Prostate gland (tissue), 2 donors: ENCODE measurements at regions not wholly inside any gene's neighbourhood (a gene's known extent, or its start where the extent isn't known, plus 50 kb on each side); places are given as distances from the start of the nearest gene placed in this dataset.

Experiments
- DNase-seq: peaks from one replicate; pipeline ENCODE4 v3.0.0-alpha.2; 2019; ENCODE audit warnings: low spot score
- H3K27ac ChIP-seq, 2 donors: fragments of 200-600 bp; sonication (generic); 2 replicates each; pipeline ENCODE4 v1.5.1; 2017 to 2019
- H3K27me3 ChIP-seq: fragments of 200-600 bp; sonication (generic); replicated peaks from 2 replicates; pipeline ENCODE4 v1.5.1; 2019; ENCODE audit not compliant: insufficient read depth
- H3K36me3 ChIP-seq, 2 donors: fragments of 200-600 bp; sonication (generic); 1 replicate in 1 of 2; 2 replicates in 1 of 2; pipeline versions ENCODE4 v1.5.1 to v1.8.1; 2017 to 2019
- H3K4me1 ChIP-seq: fragments of 200-600 bp; sonication (generic); replicated peaks from 2 replicates; pipeline ENCODE4 v1.5.1; 2019
- H3K4me3 ChIP-seq, 2 donors: fragments of 200-600 bp; sonication (generic); 2 replicates each; pipeline ENCODE4 v1.5.1; 2017 to 2019
- H3K9me3 ChIP-seq: fragments of 200-600 bp; sonication (generic); 2 replicates; pipeline ENCODE4 v1.5.1; 2017
- POLR2A ChIP-seq: fragments of 450-650 bp; IDR thresholded peaks from one replicate; pipeline ENCODE4 v1.6.1; 2016; ENCODE audit warnings: antibody characterized with exemption, mild to moderate bottlenecking
- POLR2AphosphoS5 ChIP-seq: sonication (generic); formaldehyde crosslinking; IDR thresholded peaks from one replicate; pipeline ENCODE4 v1.6.1; 2017; ENCODE audit warnings: antibody characterized with exemption
- WGBS: methylation state at CpG from one replicate; pipeline ENCODE4 v1.1.5; 2018; 5-methylcytosine and 5-hydroxymethylcytosine counted together
- intact Hi-C: fragments of 100-400 bp; cut with DNase I; formaldehyde crosslinking; loops from one replicate; pipeline ENCODE4 v1.14.2; 2022
- TF ChIP-seq, protein P1 (sequence below), 4 experiments: fragments of 200-600 bp in 2 of 4; fragments of 450-650 bp in 2 of 4; sonication (generic) in 2 of 4; IDR thresholded peaks; 1 replicate in 3 of 4; 2 replicates in 1 of 4; pipeline ENCODE4 v1.5.1; 2016 to 2019; ENCODE audit warnings: antibody characterized with exemption in 4 of 4, mild to moderate bottlenecking in 2 of 4, moderate library complexity in 2 of 4

DNA sequence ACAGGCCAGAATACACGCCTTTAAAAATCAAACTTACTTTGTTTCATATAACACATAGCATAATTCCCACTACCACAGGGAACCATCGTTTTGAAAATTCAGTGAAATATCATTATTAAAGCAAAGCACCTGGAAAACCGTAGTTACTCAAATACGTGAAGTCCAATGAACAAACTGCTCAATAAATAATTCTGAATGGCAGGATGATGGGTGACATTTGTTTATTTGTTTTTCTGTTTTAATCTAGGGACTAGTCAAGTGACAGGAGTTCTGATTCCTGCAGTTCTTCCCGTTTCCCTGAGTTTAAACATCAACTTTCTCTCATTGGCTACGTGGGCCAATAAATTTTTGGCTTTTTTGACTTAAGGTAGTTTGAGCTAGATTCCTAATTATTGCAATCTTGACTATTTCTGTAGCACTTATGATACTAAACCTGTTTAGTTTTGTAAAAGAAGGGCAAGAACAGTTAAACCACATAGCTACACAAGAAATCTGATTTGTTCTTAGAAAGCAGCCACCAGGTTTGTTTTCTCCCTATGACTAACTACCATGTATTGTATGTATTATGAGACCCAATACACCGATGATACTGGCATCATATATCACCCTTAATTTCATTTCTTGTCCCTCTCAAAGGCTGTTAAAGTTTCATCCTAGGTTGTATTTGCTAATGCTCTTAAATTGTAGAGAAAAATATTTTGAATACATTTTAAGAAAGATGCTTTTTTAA is 411.2 kb downstream of the SHQ1 start:
- intact Hi-C loops: no loop called here
- 53% methylated on average over 7 of the region's 7 CpGs for WGBS
- no peak overlapping the region for H3K4me3 ChIP-seq
- H3K27me3 ChIP-seq: no peaks in the 10 kb centered on the region
- TF ChIP-seq POLR2AphosphoS5 (no peak), POLR2A (no peak)
- TF ChIP-seq, protein P1, sequence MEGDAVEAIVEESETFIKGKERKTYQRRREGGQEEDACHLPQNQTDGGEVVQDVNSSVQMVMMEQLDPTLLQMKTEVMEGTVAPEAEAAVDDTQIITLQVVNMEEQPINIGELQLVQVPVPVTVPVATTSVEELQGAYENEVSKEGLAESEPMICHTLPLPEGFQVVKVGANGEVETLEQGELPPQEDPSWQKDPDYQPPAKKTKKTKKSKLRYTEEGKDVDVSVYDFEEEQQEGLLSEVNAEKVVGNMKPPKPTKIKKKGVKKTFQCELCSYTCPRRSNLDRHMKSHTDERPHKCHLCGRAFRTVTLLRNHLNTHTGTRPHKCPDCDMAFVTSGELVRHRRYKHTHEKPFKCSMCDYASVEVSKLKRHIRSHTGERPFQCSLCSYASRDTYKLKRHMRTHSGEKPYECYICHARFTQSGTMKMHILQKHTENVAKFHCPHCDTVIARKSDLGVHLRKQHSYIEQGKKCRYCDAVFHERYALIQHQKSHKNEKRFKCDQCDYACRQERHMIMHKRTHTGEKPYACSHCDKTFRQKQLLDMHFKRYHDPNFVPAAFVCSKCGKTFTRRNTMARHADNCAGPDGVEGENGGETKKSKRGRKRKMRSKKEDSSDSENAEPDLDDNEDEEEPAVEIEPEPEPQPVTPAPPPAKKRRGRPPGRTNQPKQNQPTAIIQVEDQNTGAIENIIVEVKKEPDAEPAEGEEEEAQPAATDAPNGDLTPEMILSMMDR (IDR thresholded peaks at IDR 0.05): no peak
- no peaks in the 10 kb centered on the region for H3K36me3 ChIP-seq
- H3K27ac ChIP-seq: no peak overlapping the region
- DNase-seq: no peak
- H3K4me1 ChIP-seq: peaks cover 20% of the 10 kb centered on the region
- H3K9me3 ChIP-seq: no peaks in the 10 kb centered on the region

DNA sequence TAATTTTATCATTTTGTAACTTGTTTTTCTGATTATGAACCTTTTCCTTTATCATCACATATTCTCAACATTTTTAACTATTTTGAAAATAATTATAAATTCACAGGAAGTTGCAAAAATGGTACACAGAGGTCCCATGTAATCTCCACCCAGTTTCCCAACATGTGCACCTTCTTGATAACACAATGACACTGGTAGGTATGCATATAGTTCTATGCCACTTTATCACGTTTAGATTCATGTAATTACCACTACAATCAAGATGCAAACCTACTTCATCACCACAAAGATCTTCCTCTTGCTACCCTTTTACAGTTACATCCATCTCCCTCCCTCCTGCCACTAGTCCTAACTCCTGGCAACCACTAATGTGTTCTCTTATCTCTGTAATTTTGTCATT is 413.9 kb downstream of the SHQ1 start:
- Histone ChIP-seq H3K4me3 (no peak overlapping the region), H3K27me3 (no peaks in the 10 kb centered on the region), H3K27ac (no peak overlapping the region), H3K4me1 (peaks cover 8% of the 10 kb centered on the region), H3K36me3 (no peaks in the 10 kb centered on the region), H3K9me3 (no peaks in the 10 kb centered on the region)
- no peak for DNase-seq
- TF ChIP-seq POLR2A (no peak), POLR2AphosphoS5 (no peak)
- TF ChIP-seq, protein P1 (IDR thresholded peaks at IDR 0.05): no peak
- intact Hi-C loops: no loop called here
- 77% methylated on average over 1 of the region's 1 CpG for WGBS

DNA sequence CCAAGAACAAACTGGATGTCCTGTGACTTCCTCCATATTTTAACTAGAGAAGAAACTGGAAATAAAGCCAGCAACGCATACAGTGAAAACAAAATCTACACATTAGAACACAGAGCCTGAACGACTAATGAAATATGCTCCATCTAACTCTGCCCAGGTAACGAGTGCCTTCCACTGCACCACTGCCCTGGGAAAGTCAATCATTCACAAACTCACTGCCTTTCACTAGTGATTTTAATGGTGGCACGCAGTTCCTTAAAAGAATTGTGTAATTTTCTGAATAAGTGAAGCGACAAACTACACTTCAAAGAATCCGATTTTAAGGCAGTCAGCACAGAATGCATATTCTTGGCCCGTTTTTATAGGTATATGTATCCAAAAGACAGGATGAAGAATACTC is 416.0 kb downstream of the SHQ1 start:
- TF ChIP-seq POLR2AphosphoS5 (no peak), POLR2A (no peak)
- TF ChIP-seq, protein P1 (IDR thresholded peaks at IDR 0.05): no peak
- Histone ChIP-seq H3K4me3 (no peak overlapping the region), H3K9me3 (no peaks in the 10 kb centered on the region), H3K27me3 (no peaks in the 10 kb centered on the region), H3K36me3 (no peaks in the 10 kb centered on the region), H3K27ac (no peak overlapping the region), H3K4me1 (peaks cover 6% of the 10 kb centered on the region)
- intact Hi-C loops: no loop called here
- DNase-seq: no peak
- WGBS: 85% methylated on average over 7 of the region's 7 CpGs

- H3K27me3 ChIP-seq: no peaks in the 10 kb centered on the region
- TF ChIP-seq, protein P1 (IDR thresholded peaks at IDR 0.05): no peak
- TF ChIP-seq POLR2A: no peak
- TF ChIP-seq POLR2AphosphoS5: no peak
- no peak overlapping the region for H3K27ac ChIP-seq
- WGBS: 71% methylated on average over 4 of the region's 4 CpGs
- DNase-seq: no peak
- intact Hi-C loops: no loop called here
- no peaks in the 10 kb centered on the region for H3K9me3 ChIP-seq
- H3K36me3 ChIP-seq: no peaks in the 10 kb centered on the region
- peaks cover 6% of the 10 kb centered on the region for H3K4me1 ChIP-seq
- H3K4me3 ChIP-seq: no peak overlapping the region
Measured at GRCh38 chr3:72429589-72430353, 418.5 kb downstream of the SHQ1 start.

- Histone ChIP-seq H3K27me3 (no peaks in the 10 kb centered on the region), H3K4me1 (peaks cover 6% of the 10 kb centered on the region), H3K4me3 (no peak overlapping the region), H3K36me3 (no peaks in the 10 kb centered on the region), H3K27ac (no peak overlapping the region), H3K9me3 (no peaks in the 10 kb centered on the region)
- intact Hi-C loops: no loop called here
- no peak for DNase-seq
- WGBS: 53% methylated on average over 4 of the region's 4 CpGs
- TF ChIP-seq, protein P1 (IDR thresholded peaks at IDR 0.05): no peak
- no peak for TF ChIP-seq POLR2AphosphoS5
- TF ChIP-seq POLR2A: no peak
Measured at GRCh38 chr3:72428803-72429202, 419.4 kb downstream of the SHQ1 start.
